ENCODE measurements at regions not wholly inside any gene's neighbourhood (a gene's known extent, or its start where the extent isn't known, plus 50 kb on each side); places are given as distances from the start of the nearest gene placed in this dataset.

DNA sequence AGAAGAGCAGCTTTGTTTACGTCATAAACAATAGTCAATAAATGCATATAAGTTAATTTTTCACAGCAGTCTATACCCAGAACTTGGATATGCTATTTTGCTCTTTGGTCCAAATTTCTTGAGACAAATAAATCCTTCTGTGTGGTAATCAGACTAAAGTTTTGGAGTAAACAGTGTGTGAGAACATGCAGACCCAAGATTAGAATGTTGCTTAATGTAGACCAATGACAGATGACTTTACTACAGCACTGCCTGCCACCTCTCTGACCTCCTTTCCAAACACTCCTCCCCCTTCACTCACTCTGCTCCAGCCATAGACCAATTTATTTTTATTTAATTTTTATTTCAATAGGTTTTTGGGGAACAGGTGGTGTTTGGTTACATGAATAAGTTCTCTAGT is 115.3 kb upstream of the TANK start:
- Histone ChIP-seq H3K4me2 (no peak overlapping the region), H3K9ac (no peak overlapping the region), H3K9me3 (replicated peaks in 1 of 11) (no peaks in the 10 kb centered on the region), H3K27ac (no peak overlapping the region), H3K36me3 (no peaks in the 10 kb centered on the region), H4K20me1 (no peaks in the 10 kb centered on the region), H3K4me3 (no peak overlapping the region), H3K4me1 (no peaks in the 10 kb centered on the region), H3K27me3 (no peaks in the 10 kb centered on the region)
- TF ChIP-seq Cebpa-rat (IDR thresholded peaks at IDR 0.05) = no peak

- no peaks in the 10 kb centered on the region for H3K4me1 ChIP-seq
- no peak overlapping the region for H3K4me3 ChIP-seq
- no peak overlapping the region for H3K4me2 ChIP-seq
- H3K9me3 ChIP-seq (replicated peaks in 1 of 11) = no peaks in the 10 kb centered on the region
- no peaks in the 10 kb centered on the region for H3K27me3 ChIP-seq
- H3K9ac ChIP-seq = no peak overlapping the region
- H3K36me3 ChIP-seq = no peaks in the 10 kb centered on the region
- no peak overlapping the region for H3K27ac ChIP-seq
- no peaks in the 10 kb centered on the region for H4K20me1 ChIP-seq
- no peak for TF ChIP-seq Cebpa-rat (IDR thresholded peaks at IDR 0.05)
Measured at GRCh38 chr2:161045726-161046125, 114.5 kb upstream of the TANK start.

- TF ChIP-seq Cebpa-rat (IDR thresholded peaks at IDR 0.05) = no peak
- H3K36me3 ChIP-seq = no peaks in the 10 kb centered on the region
- H3K4me1 ChIP-seq = no peaks in the 10 kb centered on the region
- H3K9me3 ChIP-seq (replicated peaks in 1 of 11) = no peaks in the 10 kb centered on the region
- no peak overlapping the region for H3K27ac ChIP-seq
- H3K4me3 ChIP-seq = no peak overlapping the region
- H3K9ac ChIP-seq = no peak overlapping the region
- no peaks in the 10 kb centered on the region for H3K27me3 ChIP-seq
- no peaks in the 10 kb centered on the region for H4K20me1 ChIP-seq
- no peak overlapping the region for H3K4me2 ChIP-seq
Measured at GRCh38 chr2:161046876-161047275, 113.4 kb upstream of the TANK start.

GRCh38 chr2:161048317-161048716 is 111.9 kb upstream of the TANK start:
- no peaks in the 10 kb centered on the region for H3K4me1 ChIP-seq
- no peaks in the 10 kb centered on the region for H3K27me3 ChIP-seq
- TF ChIP-seq Cebpa-rat (IDR thresholded peaks at IDR 0.05) = no peak
- no peak overlapping the region for H3K9ac ChIP-seq
- H3K4me2 ChIP-seq = no peak overlapping the region
- H3K27ac ChIP-seq = no peak overlapping the region
- H3K4me3 ChIP-seq = no peak overlapping the region
- no peaks in the 10 kb centered on the region for H3K36me3 ChIP-seq
- no peaks in the 10 kb centered on the region for H3K9me3 ChIP-seq (replicated peaks in 1 of 11)
- no peaks in the 10 kb centered on the region for H4K20me1 ChIP-seq

DNA sequence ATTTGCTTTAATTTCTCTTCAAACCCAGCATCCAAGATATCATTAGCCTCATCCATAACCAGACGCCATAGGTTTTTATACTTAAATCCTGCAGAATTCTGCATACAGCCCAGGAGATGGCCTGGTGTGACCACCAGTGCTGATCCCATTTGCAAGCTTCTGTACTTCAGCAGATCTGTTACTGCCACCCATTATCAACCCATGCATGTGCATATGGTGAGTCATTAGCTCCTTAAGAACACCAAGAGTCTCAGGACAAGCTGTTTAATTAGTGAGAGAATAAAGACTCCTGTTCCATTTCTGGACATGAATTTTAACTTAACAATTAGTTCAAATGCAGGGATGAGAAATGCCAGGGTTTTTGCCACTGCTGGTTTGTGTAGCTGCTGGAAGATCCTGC is 110.7 kb upstream of the TANK start:
- Histone ChIP-seq H3K27ac (no peak overlapping the region), H3K4me1 (no peaks in the 10 kb centered on the region), H3K36me3 (no peaks in the 10 kb centered on the region), H3K27me3 (no peaks in the 10 kb centered on the region), H3K4me3 (no peak overlapping the region), H3K4me2 (no peak overlapping the region), H3K9ac (no peak overlapping the region), H3K9me3 (replicated peaks in 1 of 11) (no peaks in the 10 kb centered on the region), H4K20me1 (no peaks in the 10 kb centered on the region)
- TF ChIP-seq Cebpa-rat (IDR thresholded peaks at IDR 0.05) = no peak

- no peak overlapping the region for H3K4me3 ChIP-seq
- H3K27me3 ChIP-seq = no peaks in the 10 kb centered on the region
- no peak for TF ChIP-seq Cebpa-rat (IDR thresholded peaks at IDR 0.05)
- H3K4me2 ChIP-seq = no peak overlapping the region
- peaks cover 0 to 12% (median 4%) of the 10 kb centered on the region in 11 experiments; a peak in 8 of 22 replicates for H3K9me3 ChIP-seq (replicated peaks in 1 of 11)
- H3K4me1 ChIP-seq = no peaks in the 10 kb centered on the region
- no peak overlapping the region for H3K9ac ChIP-seq
- no peaks in the 10 kb centered on the region for H4K20me1 ChIP-seq
- H3K27ac ChIP-seq = no peak overlapping the region
- H3K36me3 ChIP-seq = no peaks in the 10 kb centered on the region
Measured at GRCh38 chr2:161052214-161052613, 108.0 kb upstream of the TANK start.

DNA sequence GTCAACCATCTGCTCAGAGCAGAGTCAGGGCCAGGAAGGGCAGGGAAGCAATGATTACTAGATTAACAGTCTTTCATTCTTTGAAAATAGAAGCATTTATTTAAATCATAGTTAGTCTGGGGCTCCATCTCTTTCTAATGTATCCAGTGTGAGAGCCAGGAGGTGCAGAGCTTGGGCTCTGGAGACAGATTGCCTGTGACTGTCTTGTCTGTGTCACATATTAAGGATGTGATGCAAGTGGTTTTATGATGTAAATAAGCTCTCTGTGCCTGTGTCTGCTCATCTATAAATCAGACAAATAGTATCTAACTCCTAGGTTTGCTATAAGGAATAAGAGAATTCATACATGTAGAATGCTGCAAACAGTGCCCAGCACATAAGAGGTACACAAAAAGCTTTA is 104.9 kb upstream of the TANK start:
- no peaks in the 10 kb centered on the region for H3K27me3 ChIP-seq
- H3K4me3 ChIP-seq = no peak overlapping the region
- no peaks in the 10 kb centered on the region for H3K4me1 ChIP-seq
- H3K36me3 ChIP-seq = no peaks in the 10 kb centered on the region
- peaks cover 0 to 12% (median 4%) of the 10 kb centered on the region in 11 experiments; a peak in 8 of 22 replicates for H3K9me3 ChIP-seq (replicated peaks in 1 of 11)
- no peak for TF ChIP-seq Cebpa-rat (IDR thresholded peaks at IDR 0.05)
- H3K27ac ChIP-seq = no peak overlapping the region
- H4K20me1 ChIP-seq = no peaks in the 10 kb centered on the region
- no peak overlapping the region for H3K4me2 ChIP-seq
- H3K9ac ChIP-seq = no peak overlapping the region

DNA sequence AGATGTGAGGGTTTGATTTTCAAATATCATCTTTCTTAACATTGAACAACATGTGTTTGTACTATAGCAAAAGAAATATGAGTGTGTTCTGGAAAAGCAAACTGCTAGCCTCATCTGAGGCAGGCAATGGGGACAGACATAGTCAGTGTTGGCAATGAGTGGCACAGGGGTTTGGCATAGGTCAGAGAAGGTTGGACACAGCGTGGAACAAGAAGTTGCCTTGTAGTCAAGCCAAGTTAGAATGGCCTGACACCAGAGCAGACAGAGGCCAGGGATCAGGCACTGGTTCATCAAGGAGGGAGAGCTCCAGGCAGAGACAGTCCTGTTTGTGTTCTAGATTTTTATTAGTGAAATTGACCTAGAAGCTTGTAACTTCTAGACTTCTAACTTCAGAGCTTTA is 100.8 kb upstream of the TANK start:
- H3K4me2 ChIP-seq = no peak overlapping the region
- H3K9ac ChIP-seq = no peak overlapping the region
- no peaks in the 10 kb centered on the region for H4K20me1 ChIP-seq
- no peaks in the 10 kb centered on the region for H3K36me3 ChIP-seq
- peaks cover 0 to 12% (median 4%) of the 10 kb centered on the region in 11 experiments; a peak in 8 of 22 replicates for H3K9me3 ChIP-seq (replicated peaks in 1 of 11)
- no peak overlapping the region for H3K27ac ChIP-seq
- TF ChIP-seq Cebpa-rat (IDR thresholded peaks at IDR 0.05) = no peak
- H3K4me1 ChIP-seq = no peaks in the 10 kb centered on the region
- no peaks in the 10 kb centered on the region for H3K27me3 ChIP-seq
- no peak overlapping the region for H3K4me3 ChIP-seq

DNA sequence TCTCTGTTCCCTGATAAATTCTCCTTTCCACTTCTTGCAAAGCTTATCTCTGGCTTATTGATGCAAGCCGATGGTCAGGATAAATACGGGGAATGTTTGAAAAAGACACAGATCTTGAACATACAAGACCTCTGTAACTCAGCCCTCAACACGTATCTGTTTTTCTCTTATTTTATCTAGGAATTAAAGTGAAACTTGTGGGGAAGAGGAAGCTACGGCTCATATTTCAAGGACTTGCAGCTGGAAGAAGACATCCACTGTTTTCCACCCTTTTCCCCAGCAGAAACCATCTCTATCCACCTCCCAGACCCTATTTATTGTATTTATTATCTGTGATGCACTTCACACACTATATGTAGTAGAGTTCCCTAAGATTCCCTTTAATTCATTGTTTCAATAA is 98.4 kb upstream of the TANK start:
- no peak overlapping the region for H3K9ac ChIP-seq
- H3K4me3 ChIP-seq = no peak overlapping the region
- no peaks in the 10 kb centered on the region for H3K36me3 ChIP-seq
- H3K4me2 ChIP-seq = no peak overlapping the region
- no peaks in the 10 kb centered on the region for H3K4me1 ChIP-seq
- peaks cover 0 to under 1% (median 0%) of the 10 kb centered on the region in 11 experiments; a peak in 1 of 22 replicates for H3K9me3 ChIP-seq (replicated peaks in 1 of 11)
- no peaks in the 10 kb centered on the region for H4K20me1 ChIP-seq
- no peaks in the 10 kb centered on the region for H3K27me3 ChIP-seq
- no peak overlapping the region for H3K27ac ChIP-seq
- no peak for TF ChIP-seq Cebpa-rat (IDR thresholded peaks at IDR 0.05)

DNA sequence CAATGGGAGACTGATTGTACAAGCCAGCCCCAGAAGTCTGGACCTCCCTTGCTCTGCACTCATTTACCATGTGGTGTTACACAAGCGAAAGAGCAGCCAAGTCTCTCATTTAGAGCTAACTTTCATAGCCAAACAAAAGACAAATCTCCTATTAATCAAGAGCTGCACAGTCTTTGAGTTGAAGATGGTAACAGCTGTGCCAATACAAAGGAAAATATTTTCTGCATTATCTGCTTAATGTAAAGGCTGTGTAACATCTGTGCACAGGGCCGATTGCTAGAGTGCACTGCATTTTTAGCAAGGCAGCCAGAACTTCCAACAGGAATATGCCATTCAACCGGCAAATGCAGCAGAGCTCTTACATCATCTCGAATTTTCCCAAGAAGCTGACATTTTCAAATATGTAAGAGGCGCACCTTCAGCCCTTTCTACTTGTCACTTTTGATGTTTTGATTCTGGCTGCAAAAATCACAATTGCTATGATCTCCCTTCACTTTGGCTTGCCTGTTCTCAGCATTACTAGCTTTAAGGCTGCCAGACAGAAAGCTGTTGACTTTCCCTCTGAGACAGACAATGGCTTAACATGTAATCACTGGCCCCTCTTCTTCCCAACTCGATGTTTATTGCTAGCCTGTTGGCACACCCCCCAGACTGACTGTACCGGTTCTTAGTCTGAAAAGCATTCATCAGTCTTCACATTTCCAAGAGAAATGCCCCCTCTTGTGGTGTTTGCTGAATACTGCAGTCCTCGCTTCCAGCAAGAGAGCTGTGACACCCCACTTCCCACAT is 96.9 kb upstream of the TANK start:
- H3K9ac ChIP-seq = no peak overlapping the region
- no peak for TF ChIP-seq Cebpa-rat (IDR thresholded peaks at IDR 0.05)
- no peak overlapping the region for H3K27ac ChIP-seq
- H3K36me3 ChIP-seq = no peaks in the 10 kb centered on the region
- no peaks in the 10 kb centered on the region for H4K20me1 ChIP-seq
- H3K9me3 ChIP-seq (replicated peaks in 1 of 11) = no peaks in the 10 kb centered on the region
- no peaks in the 10 kb centered on the region for H3K27me3 ChIP-seq
- H3K4me1 ChIP-seq = peaks cover 0 to 6% (median 4%) of the 10 kb centered on the region in 10 experiments; a peak in 15 of 20 replicates
- no peak overlapping the region for H3K4me3 ChIP-seq
- H3K4me2 ChIP-seq = no peak overlapping the region

Data from BLaER1 treated with 17β-estradiol and CSF1 and Interleukin-3, amounts not matched to agents 10 nM and 100 nM (cell line).